Kidney (tissue), 13 donors: ENCODE measurements at regions not wholly inside any gene's neighbourhood (a gene's known extent, or its start where the extent isn't known, plus 50 kb on each side); places are given as distances from the start of the nearest gene placed in this dataset.

Source experiments
- DNase-seq, 5 donors: peaks; one replicate each; pipeline ENCODE4 v3.0.0-alpha.2; 2013 to 2020
- FAIRE-seq: peaks from 2 replicates; lab custom pipeline; 2012; peaks lifted over from hg19 to GRCh38; lab: Jason Lieb, UNC
- H3K27ac ChIP-seq, 2 donors: one replicate each; pipeline ENCODE4 v1.7.0; 2013; ENCODE audit warnings: low read depth in 2 of 2, low read length in 2 of 2, inconsistent platforms in 1 of 2
- H3K27me3 ChIP-seq: one replicate; pipeline ENCODE4 v1.7.1; 2013; ENCODE audit warnings: low read length, inconsistent platforms; ENCODE audit not compliant: control insufficient read depth, insufficient read depth
- H3K36me3 ChIP-seq, 3 donors: one replicate each; pipeline versions ENCODE4 v1.7.0 to v1.7.1; 2013; ENCODE audit warnings: low read length in 3 of 3, control low read depth in 1 of 3, inconsistent platforms in 1 of 3; ENCODE audit not compliant: insufficient read depth in 3 of 3, control insufficient read depth in 2 of 3
- H3K4me1 ChIP-seq, 3 donors: one replicate each; pipeline versions ENCODE4 v1.7.0 to v1.7.1; 2013; ENCODE audit warnings: low read length in 3 of 3, inconsistent platforms in 1 of 3, low read depth in 1 of 3; ENCODE audit not compliant: control insufficient read depth in 2 of 3, insufficient read depth in 2 of 3
- H3K4me3 ChIP-seq, 3 donors: one replicate each; pipeline versions ENCODE4 v1.7.0 to v1.8.1; 2013; ENCODE audit warnings: low read length in 3 of 3, control low read depth in 1 of 3, inconsistent platforms in 1 of 3
- H3K9ac ChIP-seq, 3 donors: one replicate each; pipeline versions ENCODE4 v1.7.0 to v1.7.1; 2013; ENCODE audit warnings: low read length in 3 of 3, control low read depth in 1 of 3, inconsistent platforms in 1 of 3
- H3K9me3 ChIP-seq, 3 donors: one replicate each; pipeline versions ENCODE4 v1.7.0 to v1.7.1; 2013; ENCODE audit warnings: low read length in 3 of 3, control low read depth in 1 of 3, inconsistent platforms in 1 of 3; ENCODE audit not compliant: control insufficient read depth in 2 of 3, insufficient read depth in 1 of 3
- intact Hi-C: fragments of 100-400 bp; cut with DNase I; formaldehyde crosslinking; loops from one replicate; pipeline ENCODE4 v1.11.1; 2022
- TF ChIP-seq, protein P1 (sequence below): IDR thresholded peaks from 3 replicates; pipeline ENCODE4 v1.5.1; 2012; ENCODE audit warnings: mild to moderate bottlenecking, moderate library complexity, borderline replicate concordance; ENCODE audit not compliant: insufficient read depth; ENCODE audit errors: extremely low read depth
- donor health status: control.
- donor health status: control.
- donor health status: control.
- donor health status: control.
- donor health status: control.
- donor health status: DM: yes; HTN: yes; CAD: no.
- donor health status: Normal renal cell carcinoma (clear cell type).

DNA sequence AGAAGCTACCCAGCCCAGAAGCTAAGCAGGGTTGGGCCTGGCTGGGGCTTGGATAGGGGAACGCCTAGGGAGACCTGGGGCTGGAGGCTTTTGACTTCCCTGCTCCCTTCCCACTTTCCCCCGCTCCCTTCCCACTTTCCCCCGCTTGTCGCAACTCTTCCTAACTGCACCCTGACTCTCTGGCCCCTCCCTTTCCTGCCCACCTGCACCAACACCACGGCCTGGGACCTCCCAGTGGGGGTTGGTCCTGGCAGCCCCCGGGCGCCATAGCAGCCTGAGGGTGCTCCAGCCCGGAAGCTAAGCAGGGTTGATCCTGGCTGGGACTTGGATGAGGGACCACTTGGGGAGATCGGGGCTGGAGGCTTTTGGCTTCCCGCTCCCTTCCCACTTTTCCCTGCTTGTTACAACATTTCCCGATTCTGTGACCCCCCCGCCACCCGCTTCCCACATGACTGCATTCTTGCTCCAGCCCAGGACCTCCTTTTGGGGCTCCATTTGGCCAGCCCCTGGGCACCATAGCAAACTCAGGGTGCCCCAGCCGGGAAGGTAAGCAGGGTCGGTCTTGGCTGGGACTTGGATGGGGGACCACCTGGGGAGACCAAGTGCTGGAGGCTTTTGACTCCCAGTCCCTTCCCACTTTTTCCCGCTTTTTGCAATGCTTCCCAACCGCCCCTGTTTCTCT is 2287.0 kb downstream of the TP53TG3F start:
- no peaks in the 10 kb centered on the region for H3K4me1 ChIP-seq
- H3K9ac ChIP-seq = no peak overlapping the region
- DNase-seq = no peak
- intact Hi-C loops = no loop called here
- H3K27ac ChIP-seq = no peak overlapping the region
- no peak overlapping the region for H3K4me3 ChIP-seq
- no peaks in the 10 kb centered on the region for H3K9me3 ChIP-seq
- TF ChIP-seq, protein P1, sequence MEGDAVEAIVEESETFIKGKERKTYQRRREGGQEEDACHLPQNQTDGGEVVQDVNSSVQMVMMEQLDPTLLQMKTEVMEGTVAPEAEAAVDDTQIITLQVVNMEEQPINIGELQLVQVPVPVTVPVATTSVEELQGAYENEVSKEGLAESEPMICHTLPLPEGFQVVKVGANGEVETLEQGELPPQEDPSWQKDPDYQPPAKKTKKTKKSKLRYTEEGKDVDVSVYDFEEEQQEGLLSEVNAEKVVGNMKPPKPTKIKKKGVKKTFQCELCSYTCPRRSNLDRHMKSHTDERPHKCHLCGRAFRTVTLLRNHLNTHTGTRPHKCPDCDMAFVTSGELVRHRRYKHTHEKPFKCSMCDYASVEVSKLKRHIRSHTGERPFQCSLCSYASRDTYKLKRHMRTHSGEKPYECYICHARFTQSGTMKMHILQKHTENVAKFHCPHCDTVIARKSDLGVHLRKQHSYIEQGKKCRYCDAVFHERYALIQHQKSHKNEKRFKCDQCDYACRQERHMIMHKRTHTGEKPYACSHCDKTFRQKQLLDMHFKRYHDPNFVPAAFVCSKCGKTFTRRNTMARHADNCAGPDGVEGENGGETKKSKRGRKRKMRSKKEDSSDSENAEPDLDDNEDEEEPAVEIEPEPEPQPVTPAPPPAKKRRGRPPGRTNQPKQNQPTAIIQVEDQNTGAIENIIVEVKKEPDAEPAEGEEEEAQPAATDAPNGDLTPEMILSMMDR = no peak
- no peak for FAIRE-seq
- no peaks in the 10 kb centered on the region for H3K36me3 ChIP-seq
- no peaks in the 10 kb centered on the region for H3K27me3 ChIP-seq

DNA sequence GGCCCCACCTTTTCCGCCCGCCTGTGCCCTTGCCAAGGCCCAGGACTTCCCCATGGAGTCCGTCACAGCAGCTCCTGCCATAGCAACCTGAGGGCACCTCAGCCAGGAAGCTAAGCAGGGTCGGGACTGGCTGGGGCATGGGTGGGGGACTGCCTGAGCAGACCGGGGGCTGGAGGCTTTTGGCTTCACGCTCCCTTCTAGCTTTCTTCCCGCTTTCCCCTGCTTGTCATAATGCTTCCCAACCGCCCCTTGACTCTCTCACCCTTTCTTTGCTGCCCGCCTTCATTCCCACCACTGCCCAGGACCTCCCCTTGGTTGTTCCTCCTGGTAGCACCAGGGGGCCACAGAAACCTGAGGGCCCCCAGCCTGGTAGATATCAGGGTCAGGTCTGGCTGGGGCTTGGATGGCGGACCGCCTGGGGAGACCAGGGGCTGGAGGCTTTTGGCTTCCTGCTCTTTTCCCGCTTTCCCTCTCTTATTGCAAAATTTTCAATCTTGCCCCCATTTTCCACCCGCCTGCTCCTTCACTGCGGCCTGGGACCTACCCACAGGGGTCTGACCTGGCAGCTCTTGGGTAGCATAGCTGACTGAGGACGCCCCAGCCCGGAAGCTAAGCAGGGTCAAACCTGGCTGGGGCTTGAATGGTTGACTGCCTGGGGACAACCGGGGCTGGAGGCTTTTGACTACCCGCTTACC is 2287.7 kb downstream of the TP53TG3F start:
- no peaks in the 10 kb centered on the region for H3K27me3 ChIP-seq
- intact Hi-C loops = no loop called here
- no peaks in the 10 kb centered on the region for H3K9me3 ChIP-seq
- DNase-seq (no peak), FAIRE-seq (no peak)
- no peak overlapping the region for H3K4me3 ChIP-seq
- H3K4me1 ChIP-seq = no peaks in the 10 kb centered on the region
- H3K9ac ChIP-seq = no peak overlapping the region
- no peak overlapping the region for H3K27ac ChIP-seq
- TF ChIP-seq, protein P1 = no peak
- H3K36me3 ChIP-seq = no peaks in the 10 kb centered on the region

DNA sequence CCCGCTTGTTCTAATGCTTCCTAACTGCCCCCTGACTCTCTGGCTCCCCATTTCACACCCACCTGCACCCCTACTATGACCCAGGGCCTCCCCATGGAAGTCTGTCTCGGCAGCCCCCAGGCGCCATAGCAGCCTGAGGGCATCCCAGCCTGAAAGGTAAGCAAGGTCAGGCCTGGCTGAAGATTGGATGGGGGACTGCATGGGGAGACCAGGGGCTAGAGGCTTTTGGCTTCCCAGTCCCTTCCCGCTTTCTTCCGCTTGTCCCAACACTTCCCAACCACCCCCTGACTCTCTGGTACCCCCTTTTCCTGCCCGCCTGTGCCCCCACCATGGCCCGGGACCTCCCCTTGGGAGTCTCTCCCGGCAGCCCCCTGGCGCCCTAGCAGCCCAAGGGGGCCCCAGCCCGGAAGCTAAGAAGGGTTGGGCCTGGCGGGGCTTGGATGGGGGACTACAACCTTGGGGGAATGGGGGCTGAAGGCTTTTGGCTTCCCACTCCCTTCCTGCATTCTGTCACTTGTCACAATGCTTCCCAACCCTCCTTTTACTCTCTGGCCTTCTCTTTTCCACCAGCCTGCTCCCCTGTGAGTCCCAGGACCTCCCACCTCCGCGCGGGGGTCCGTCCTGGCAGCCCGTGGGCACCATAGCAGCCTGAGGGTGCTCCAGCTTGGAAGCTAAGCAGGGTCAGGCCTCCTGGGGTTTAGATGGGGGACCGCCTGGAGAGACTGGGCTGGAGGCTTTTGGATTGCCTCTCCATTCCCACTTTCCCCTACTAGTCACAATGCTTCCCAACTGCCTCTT is 2288.4 kb downstream of the TP53TG3F start:
- TF ChIP-seq, protein P1 = no peak
- FAIRE-seq (no peak), DNase-seq (no peak)
- H3K4me1 ChIP-seq = no peaks in the 10 kb centered on the region
- H3K9ac ChIP-seq = no peak overlapping the region
- no peak overlapping the region for H3K27ac ChIP-seq
- intact Hi-C loops = no loop called here
- H3K4me3 ChIP-seq = no peak overlapping the region
- no peaks in the 10 kb centered on the region for H3K9me3 ChIP-seq
- no peaks in the 10 kb centered on the region for H3K27me3 ChIP-seq
- H3K36me3 ChIP-seq = no peaks in the 10 kb centered on the region
